H1 (cell line): ENCODE measurements at regions not wholly inside any gene's neighbourhood (a gene's known extent, or its start where the extent isn't known, plus 50 kb on each side); places are given as distances from the start of the nearest gene placed in this dataset.

ENCODE experiments used
- CTCF ChIA-PET: fragments of 300-600 bp; sonication (Branson Sonifier 250); formaldehyde crosslinking; loops from one replicate; lab custom pipeline; 2021; ENCODE audit not compliant: partially characterized antibody; lab: Charles Lee
- POLR2A ChIA-PET: fragments of 300-600 bp; sonication (Branson Sonifier 250); formaldehyde crosslinking; loops from one replicate; lab custom pipeline; 2021; ENCODE audit warnings: inconsistent platforms; ENCODE audit not compliant: partially characterized antibody; lab: Charles Lee
- DNase-seq, 2 experiments: peaks; one replicate each; pipeline versions ENCODE4 v3.0.0 to v3.0.0-alpha.2; 2010 to 2022; ENCODE audit warnings: low spot score in 2 of 2, low read depth in 1 of 2, mixed read lengths in 1 of 2
- FAIRE-seq: peaks from 2 replicates; lab custom pipeline; 2011; peaks lifted over from hg19 to GRCh38; lab: Jason Lieb, UNC
- H2AFZ ChIP-seq: 2 replicates; pipeline ENCODE4 v1.8.1; 2012; ENCODE audit warnings: low read length, inconsistent platforms
- H2AK5ac ChIP-seq: 2 replicates; pipeline ENCODE4 v1.6.1; 2013; ENCODE audit warnings: low read depth, low read length
- H2BK120ac ChIP-seq: replicated peaks from 2 replicates; pipeline ENCODE3; 2013; ENCODE audit warnings: low read depth, low read length, inconsistent platforms
- H2BK12ac ChIP-seq: 2 replicates; pipeline ENCODE4 v1.6.1; 2013; ENCODE audit warnings: low read depth, low read length
- H2BK15ac ChIP-seq: 2 replicates; pipeline ENCODE4 v1.6.1; 2013; ENCODE audit warnings: low read length
- H2BK20ac ChIP-seq: 2 replicates; pipeline ENCODE4 v1.6.1; 2013; ENCODE audit warnings: low read length
- H2BK5ac ChIP-seq: 2 replicates; pipeline ENCODE4 v1.6.1; 2013; ENCODE audit warnings: low read depth, low read length
- H3K14ac ChIP-seq: 2 replicates; pipeline ENCODE4 v1.6.1; 2013; ENCODE audit warnings: inconsistent platforms; ENCODE audit not compliant: insufficient read length
- H3K18ac ChIP-seq: 2 replicates; pipeline ENCODE4 v1.6.1; 2013; ENCODE audit warnings: low read length; ENCODE audit errors: extremely low read depth
- H3K23ac ChIP-seq: 2 replicates; pipeline ENCODE4 v1.6.1; 2013; ENCODE audit warnings: inconsistent platforms; ENCODE audit not compliant: insufficient read length
- H3K23me2 ChIP-seq: 2 replicates; pipeline ENCODE4 v1.6.1; 2013; ENCODE audit warnings: low read depth, low read length
- H3K27ac ChIP-seq: 2 replicates; pipeline ENCODE4 v1.6.1; 2011; ENCODE audit warnings: low read depth, low read length, inconsistent platforms
- H3K27me3 ChIP-seq, 4 experiments: replicated peaks in 1 of 4; 1 replicate in 1 of 4; 2 replicates in 3 of 4; pipeline versions ENCODE4 v1.6.1 to v1.8.1; 2011 to 2013; ENCODE audit warnings: low read length in 3 of 4, mild to moderate bottlenecking in 3 of 4, inconsistent platforms in 2 of 4, mixed read lengths in 2 of 4, moderate library complexity in 1 of 4; ENCODE audit not compliant: control insufficient read depth in 3 of 4, insufficient read depth in 3 of 4; ENCODE audit errors: extremely low read depth in 1 of 4
- H3K36me3 ChIP-seq, 4 experiments: 2 replicates each; pipeline versions ENCODE4 v1.6.1 to v1.8.1; 2011 to 2013; ENCODE audit warnings: mild to moderate bottlenecking in 4 of 4, low read length in 3 of 4, moderate library complexity in 2 of 4, control low read depth in 1 of 4, inconsistent platforms in 1 of 4; ENCODE audit not compliant: insufficient read depth in 4 of 4, control insufficient read depth in 2 of 4
- H3K4ac ChIP-seq: replicated peaks from 2 replicates; pipeline ENCODE3; 2013; ENCODE audit warnings: low read length, low read depth, mixed read lengths, inconsistent platforms; ENCODE audit not compliant: insufficient read length
- H3K4me1 ChIP-seq, 4 experiments: replicated peaks in 1 of 4; 1 replicate in 1 of 4; 2 replicates in 3 of 4; pipeline versions ENCODE4 v1.6.1 to v1.8.1; 2011 to 2013; ENCODE audit warnings: low read length in 3 of 4, inconsistent platforms in 2 of 4, mixed read lengths in 1 of 4; ENCODE audit not compliant: insufficient read depth in 4 of 4, control insufficient read depth in 3 of 4
- H3K4me2 ChIP-seq, 2 experiments: 2 replicates each; pipeline versions ENCODE4 v1.6.1 to v1.8.1; 2011 to 2013; ENCODE audit warnings: low read depth in 2 of 2, low read length in 2 of 2, control low read depth in 1 of 2, inconsistent platforms in 1 of 2, mild to moderate bottlenecking in 1 of 2; ENCODE audit not compliant: insufficient read depth in 1 of 2
- H3K4me3 ChIP-seq, 4 experiments: fragments of 200-600, 300-600 bp in 1 of 4; sonication (generic), shearing (Covaris generic), sonication (Bioruptor Twin) in 1 of 4; 2 replicates each; pipeline versions ENCODE4 v1.5.1 to v1.8.1; 2011 to 2016; ENCODE audit warnings: low read length in 4 of 4, low read depth in 3 of 4, control low read depth in 2 of 4, inconsistent platforms in 2 of 4, mild to moderate bottlenecking in 2 of 4, mixed read lengths in 1 of 4, moderate library complexity in 1 of 4; ENCODE audit not compliant: insufficient read depth in 2 of 4; ENCODE audit errors: extremely low read depth in 1 of 4
- H3K56ac ChIP-seq: replicated peaks from 2 replicates; pipeline ENCODE3; 2013; ENCODE audit warnings: low read depth, mild to moderate bottlenecking, mixed read lengths, low read length, inconsistent platforms; ENCODE audit not compliant: insufficient read length
- H3K79me1 ChIP-seq: 2 replicates; pipeline ENCODE4 v1.6.1; 2013; ENCODE audit warnings: low read depth, low read length, control low read depth
- H3K79me2 ChIP-seq, 2 experiments: 2 replicates each; pipeline versions ENCODE4 v1.6.1 to v1.8.1; 2012 to 2013; ENCODE audit warnings: low read length in 2 of 2, mild to moderate bottlenecking in 2 of 2, inconsistent platforms in 1 of 2; ENCODE audit not compliant: insufficient read depth in 2 of 2, control insufficient read depth in 1 of 2
- H3K9ac ChIP-seq, 4 experiments: replicated peaks in 1 of 4; 1 replicate in 1 of 4; 2 replicates in 3 of 4; pipeline versions ENCODE4 v1.6.1 to v1.8.1; 2011 to 2013; ENCODE audit warnings: low read depth in 3 of 4, low read length in 3 of 4, control low read depth in 2 of 4, mild to moderate bottlenecking in 2 of 4, moderate library complexity in 2 of 4, inconsistent platforms in 1 of 4; ENCODE audit errors: extremely low read depth in 1 of 4
- H3K9me3 ChIP-seq, 2 experiments: 2 replicates each; pipeline versions ENCODE4 v1.6.1 to v1.8.1; 2012 to 2013; ENCODE audit warnings: mild to moderate bottlenecking in 2 of 2, moderate library complexity in 2 of 2, control low read depth in 1 of 2, inconsistent platforms in 1 of 2, low read depth in 1 of 2, low read length in 1 of 2, mixed read lengths in 1 of 2; ENCODE audit not compliant: insufficient read depth in 2 of 2
- H4K20me1 ChIP-seq, 2 experiments: replicated peaks in 1 of 2; 2 replicates each; pipeline versions ENCODE3 to v1.8.1; 2011 to 2013; ENCODE audit warnings: inconsistent platforms in 2 of 2, low read length in 2 of 2, mild to moderate bottlenecking in 1 of 2; ENCODE audit not compliant: insufficient read depth in 2 of 2, control insufficient read depth in 1 of 2
- H4K5ac ChIP-seq: 2 replicates; pipeline ENCODE4 v1.6.1; 2013; ENCODE audit warnings: low read length, low read depth, mixed read lengths, inconsistent platforms; ENCODE audit not compliant: insufficient read length
- H4K8ac ChIP-seq: 2 replicates; pipeline ENCODE4 v1.8.0; 2013; ENCODE audit warnings: mild to moderate bottlenecking, moderate library complexity, low read length, inconsistent platforms; ENCODE audit not compliant: insufficient read depth; ENCODE audit errors: extremely low read depth
- H4K91ac ChIP-seq: replicated peaks from 2 replicates; pipeline ENCODE3; 2013; ENCODE audit warnings: low read length, mixed read lengths, inconsistent platforms; ENCODE audit not compliant: insufficient read length
- EZH2 ChIP-seq: fragments of 200-600 bp; sonication (generic); IDR thresholded peaks from 2 replicates; pipeline ENCODE4 v1.7.1; 2012; ENCODE audit warnings: low read depth, mild to moderate bottlenecking, moderate library complexity, low read length, inconsistent platforms; ENCODE audit not compliant: severe bottlenecking
- RNF2 ChIP-seq: fragments of 200-900, 300-1000 bp; sonication (generic); IDR thresholded peaks from 2 replicates; pipeline ENCODE4 v1.7.1; 2016; ENCODE audit warnings: borderline replicate concordance, low read depth, mild to moderate bottlenecking, antibody characterized with exemption, low read length; ENCODE audit not compliant: poor library complexity, severe bottlenecking; ENCODE audit errors: missing control alignments
- WGBS, 2 experiments: shearing (Covaris generic) in 1 of 2; methylation state at CpG; one replicate each; pipeline versions ENCODE4 v1.1.6 to v1.1.7; 2013 to 2015; ENCODE audit warnings: low lambda C conversion rate in 2 of 2, mixed read lengths in 2 of 2, inconsistent platforms in 1 of 2, low coverage in 1 of 2, missing lambda C conversion rate in 1 of 2; ENCODE audit not compliant: insufficient replicate concordance in 2 of 2, insufficient coverage in 1 of 2, insufficient read length in 1 of 2; ENCODE audit errors: extremely low coverage in 1 of 2, missing lambda C conversion rate in 1 of 2; 5-methylcytosine and 5-hydroxymethylcytosine counted together

- Histone ChIP-seq H3K14ac (no peak overlapping the region), H3K9ac (no peak overlapping the region), H3K23me2 (no peaks in the 10 kb centered on the region), H3K27me3 (no peaks in the 10 kb centered on the region), H3K36me3 (no peaks in the 10 kb centered on the region), H3K27ac (no peak overlapping the region), H3K4me3 (no peak overlapping the region), H2BK5ac (no peak overlapping the region), H3K79me2 (no peaks in the 10 kb centered on the region), H2BK15ac (no peak overlapping the region), H3K79me1 (no peaks in the 10 kb centered on the region), H2AFZ (no peak overlapping the region), H3K18ac (no peak overlapping the region), H4K8ac (no peak overlapping the region), H2BK12ac (no peak overlapping the region), H3K4me1 (no peaks in the 10 kb centered on the region), H3K56ac (no peak overlapping the region), H4K91ac (no peak overlapping the region), H3K4me2 (no peak overlapping the region), H4K20me1 (no peaks in the 10 kb centered on the region), H2AK5ac (no peak overlapping the region), H3K23ac (no peak overlapping the region), H4K5ac (no peak overlapping the region), H3K4ac (no peak overlapping the region), H2BK120ac (no peak overlapping the region), H3K9me3 (no peaks in the 10 kb centered on the region), H2BK20ac (no peak overlapping the region)
- CTCF ChIA-PET = no interaction called here
- 93% methylated on average over 2 of the region's 5 CpGs; no CpG with 5 or more reads in 1 of the 2 experiments for WGBS, 2 experiments
- FAIRE-seq = no peak
- no peak for TF ChIP-seq EZH2
- TF ChIP-seq RNF2 = no peak
- no peak for DNase-seq
- POLR2A ChIA-PET = no interaction called here
These were observed 610.0 kb downstream of the GALR1 start for GRCh38 chr18:77859634-77860033.
